Activated T-helper 2 cell treated with anti-CD3 and anti-CD28 coated beads, Interferon-gamma antibody, Interleukin-2, Interleukin-4, amounts not matched to agents 10 μg/mL and 5 μg/mL and 100 μg/mL, durations not matched to agents 14 hours and 24 hours and 36 hours (primary cell): ENCODE measurements at regions not wholly inside any gene's neighbourhood (a gene's known extent, or its start where the extent isn't known, plus 50 kb on each side); places are given as distances from the start of the nearest gene placed in this dataset.
"Not testable (repeated sequence)": the region's sequence is repeated elsewhere in the genome, so short reads cannot be mapped to it uniquely, and the experiment has no call there.

ENCODE experiments used
- DNase-seq: peaks from one replicate; pipeline ENCODE4 v3.0.0; 2021; ENCODE audit warnings: low spot score
- H3K27ac Mint-ChIP-seq: one replicate; pipeline ENCODE4 v1.8.0; 2021; ENCODE audit warnings: mixed read lengths
- H3K27me3 Mint-ChIP-seq: one replicate; pipeline ENCODE4 v1.8.0; 2021; ENCODE audit warnings: low read depth, mixed read lengths
- H3K36me3 Mint-ChIP-seq: one replicate; pipeline ENCODE4 v1.8.0; 2021; ENCODE audit warnings: low read depth, mixed read lengths
- H3K4me1 Mint-ChIP-seq: one replicate; pipeline ENCODE4 v1.8.0; 2021; ENCODE audit warnings: low read depth, mixed read lengths
- H3K4me3 Mint-ChIP-seq: one replicate; pipeline ENCODE4 v1.8.0; 2021; ENCODE audit warnings: low read depth, mild to moderate bottlenecking, moderate library complexity, mixed read lengths
- H3K9me3 Mint-ChIP-seq: one replicate; pipeline ENCODE4 v1.8.0; 2021; ENCODE audit warnings: mixed read lengths
- intact Hi-C: fragments of 100-400 bp; cut with micrococcal nuclease; formaldehyde crosslinking; loops from one replicate; pipeline ENCODE4 v1.15.1; 2023

DNA sequence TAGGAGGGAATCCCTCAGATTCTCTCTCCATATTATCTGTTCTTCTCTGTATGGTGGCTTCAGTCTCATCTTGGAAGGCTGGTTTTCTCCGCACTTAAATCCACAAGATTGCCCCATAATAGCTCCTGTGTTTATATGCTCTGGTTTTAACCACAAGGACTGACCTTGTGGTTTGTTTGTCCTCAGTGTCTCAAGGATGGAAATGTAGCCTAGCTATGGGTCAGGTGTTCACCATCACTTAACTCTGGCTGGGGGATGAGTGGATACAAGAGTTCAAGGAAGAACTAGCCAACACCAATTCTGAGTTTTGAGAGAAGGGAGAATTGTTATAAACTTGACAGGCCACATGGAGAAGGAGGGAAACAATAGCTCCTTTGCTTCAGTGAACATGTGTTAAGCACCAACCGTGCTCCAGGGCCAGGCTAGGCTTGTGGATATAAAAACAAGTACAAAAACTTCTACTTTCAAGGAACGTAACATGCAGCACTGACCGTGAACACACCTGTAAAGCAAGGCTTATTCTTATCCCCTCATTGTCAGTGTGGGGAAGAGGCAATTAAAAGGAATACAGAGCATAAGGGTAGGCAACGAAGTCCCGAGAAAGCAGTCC, 75.6 kb upstream of the VLDLR start:
- Mint-ChIP-seq H3K4me3 (no peak overlapping the region), H3K36me3 (no peaks in the 10 kb centered on the region), H3K9me3 (no peaks in the 10 kb centered on the region), H3K27ac (no peak overlapping the region), H3K4me1 (no peaks in the 10 kb centered on the region), H3K27me3 (no peaks in the 10 kb centered on the region)
- DNase-seq = no peak
- intact Hi-C loops = no loop called here

DNA sequence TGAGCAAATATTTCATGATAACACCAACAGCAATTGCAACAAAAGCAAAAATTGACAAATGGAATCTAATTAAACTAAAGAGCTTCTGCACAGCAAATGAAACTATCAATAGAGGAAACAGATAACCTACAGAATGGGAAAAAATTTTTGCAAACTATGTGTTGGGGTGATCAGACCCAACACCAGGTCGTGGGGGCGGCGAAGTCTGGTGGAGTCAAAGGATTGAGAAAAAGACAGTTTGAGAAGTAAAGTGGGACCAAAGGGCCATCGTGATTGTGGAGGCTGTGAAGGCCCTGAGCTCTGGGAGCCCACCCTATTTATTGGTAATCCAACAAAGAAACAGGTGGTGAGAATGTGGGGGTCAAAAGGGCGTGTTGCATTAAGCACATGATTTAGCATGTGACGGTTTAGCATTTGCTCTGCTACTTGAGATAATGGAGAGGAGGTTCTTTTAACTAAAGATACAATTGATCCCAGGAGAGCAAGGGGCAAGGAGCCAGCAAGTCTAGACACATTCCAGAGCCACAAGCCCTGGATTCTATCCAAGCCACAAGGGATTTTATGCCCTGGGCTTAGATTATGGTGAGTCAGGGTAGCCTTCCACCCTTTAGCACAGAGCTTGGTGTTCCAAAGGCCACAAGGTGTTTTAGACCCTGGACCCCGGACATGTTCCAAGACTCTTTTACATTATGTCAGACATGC, 65.5 kb upstream of the VLDLR start:
- H3K27ac Mint-ChIP-seq, H3K4me1 Mint-ChIP-seq, H3K36me3 Mint-ChIP-seq, H3K27me3 Mint-ChIP-seq, H3K9me3 Mint-ChIP-seq, intact Hi-C loops, H3K4me3 Mint-ChIP-seq, DNase-seq: not testable (repeated sequence)

DNA sequence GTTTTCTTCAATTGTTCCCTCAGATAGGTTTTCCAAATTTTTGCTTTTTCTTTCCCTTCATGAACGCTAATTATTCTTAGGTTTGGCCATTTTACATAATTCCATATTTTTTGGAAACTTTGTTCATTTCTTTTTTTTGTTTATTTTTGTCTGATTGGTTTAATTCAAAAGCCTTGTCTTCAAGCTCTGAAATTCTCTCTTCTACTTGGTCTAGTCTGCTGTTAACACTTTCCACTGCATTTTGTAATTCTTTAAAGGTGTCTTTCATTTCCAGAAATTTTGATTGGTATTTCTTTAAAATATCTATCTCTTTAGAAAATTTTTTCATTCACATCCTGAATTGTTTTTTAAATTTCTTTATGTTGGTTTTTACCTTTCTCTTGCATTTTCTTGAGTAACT, 63.9 kb upstream of the VLDLR start:
- no peak for DNase-seq
- Mint-ChIP-seq H3K9me3 (peaks cover 5% of the 10 kb centered on the region), H3K4me1 (no peaks in the 10 kb centered on the region), H3K27me3 (no peaks in the 10 kb centered on the region), H3K36me3 (no peaks in the 10 kb centered on the region), H3K4me3 (no peak overlapping the region), H3K27ac (no peak overlapping the region)
- intact Hi-C loops = no loop called here

DNA sequence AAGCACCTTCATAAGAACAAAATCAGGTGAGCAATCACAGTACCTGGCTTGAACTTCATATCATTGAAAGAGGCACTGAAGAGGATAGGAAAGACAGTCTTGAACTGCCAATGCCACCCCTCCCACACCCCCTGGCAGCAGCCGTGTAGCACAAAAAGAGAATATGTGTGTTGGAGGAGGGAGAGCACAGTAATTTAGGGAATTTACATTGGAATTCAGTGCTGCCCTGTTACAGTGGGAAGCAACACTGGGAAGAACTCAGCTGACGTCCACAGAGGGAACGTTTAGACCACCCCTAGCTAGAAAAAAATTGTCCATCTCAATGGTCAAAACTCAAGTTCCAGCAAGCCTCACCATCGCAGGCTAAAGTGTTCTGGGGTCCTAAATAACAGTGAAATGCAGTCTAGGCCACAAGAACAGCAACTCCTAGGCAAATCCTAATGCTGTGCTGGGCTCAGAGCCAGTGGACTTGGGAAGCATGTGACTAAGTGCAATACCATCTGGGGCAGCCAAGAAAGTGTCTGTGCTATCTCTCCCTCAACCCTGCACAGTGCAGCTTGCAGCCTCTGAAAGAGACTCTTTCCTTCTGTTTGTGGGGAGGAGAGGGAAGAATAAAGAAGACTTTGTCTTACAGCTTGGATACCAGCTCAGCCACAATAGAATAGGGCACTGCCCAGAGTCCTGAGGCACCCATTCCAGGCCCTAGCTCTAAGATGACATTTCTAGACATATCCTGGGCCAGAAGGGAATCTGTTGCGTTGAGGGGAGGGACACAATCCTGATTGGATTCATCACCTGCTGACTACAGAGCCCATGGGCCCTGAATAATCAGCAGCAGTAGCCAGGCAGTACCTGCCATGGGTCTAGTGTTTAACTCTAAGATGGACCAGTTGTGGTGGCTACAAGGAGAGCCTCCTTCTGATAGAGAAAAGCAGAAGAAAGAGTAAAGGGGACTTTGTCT, 62.1 kb upstream of the VLDLR start:
- Mint-ChIP-seq H3K36me3 (no peaks in the 10 kb centered on the region), H3K27me3 (no peaks in the 10 kb centered on the region), H3K4me1 (no peaks in the 10 kb centered on the region), H3K27ac (no peak overlapping the region), H3K9me3 (peaks cover 5% of the 10 kb centered on the region), H3K4me3 (no peak overlapping the region)
- DNase-seq = no peak
- intact Hi-C loops = no loop called here

DNA sequence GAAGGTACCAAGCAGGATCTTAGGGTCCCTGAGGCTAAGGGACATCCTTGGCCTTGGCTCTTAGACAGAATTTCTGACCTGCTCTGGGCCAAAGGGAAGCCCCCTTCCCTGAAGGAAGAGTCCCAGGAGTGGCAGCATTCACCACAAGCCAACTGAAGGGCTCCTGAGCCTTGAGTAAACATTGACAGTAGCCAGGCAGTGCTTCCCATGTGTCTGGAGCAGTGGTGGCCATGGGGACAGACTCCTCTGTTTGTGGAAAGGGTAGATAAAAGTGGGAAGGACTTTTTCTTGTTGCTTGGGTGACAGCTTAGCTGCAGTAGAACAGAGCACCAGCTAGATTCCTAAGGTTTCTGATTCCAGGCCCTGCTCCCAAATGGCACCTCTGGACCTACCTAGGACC, 61.4 kb upstream of the VLDLR start:
- Mint-ChIP-seq H3K9me3 (peaks cover 5% of the 10 kb centered on the region), H3K4me1 (no peaks in the 10 kb centered on the region), H3K4me3 (no peak overlapping the region), H3K36me3 (no peaks in the 10 kb centered on the region), H3K27ac (no peak overlapping the region), H3K27me3 (no peaks in the 10 kb centered on the region)
- no peak for DNase-seq
- intact Hi-C loops = no loop called here

DNA sequence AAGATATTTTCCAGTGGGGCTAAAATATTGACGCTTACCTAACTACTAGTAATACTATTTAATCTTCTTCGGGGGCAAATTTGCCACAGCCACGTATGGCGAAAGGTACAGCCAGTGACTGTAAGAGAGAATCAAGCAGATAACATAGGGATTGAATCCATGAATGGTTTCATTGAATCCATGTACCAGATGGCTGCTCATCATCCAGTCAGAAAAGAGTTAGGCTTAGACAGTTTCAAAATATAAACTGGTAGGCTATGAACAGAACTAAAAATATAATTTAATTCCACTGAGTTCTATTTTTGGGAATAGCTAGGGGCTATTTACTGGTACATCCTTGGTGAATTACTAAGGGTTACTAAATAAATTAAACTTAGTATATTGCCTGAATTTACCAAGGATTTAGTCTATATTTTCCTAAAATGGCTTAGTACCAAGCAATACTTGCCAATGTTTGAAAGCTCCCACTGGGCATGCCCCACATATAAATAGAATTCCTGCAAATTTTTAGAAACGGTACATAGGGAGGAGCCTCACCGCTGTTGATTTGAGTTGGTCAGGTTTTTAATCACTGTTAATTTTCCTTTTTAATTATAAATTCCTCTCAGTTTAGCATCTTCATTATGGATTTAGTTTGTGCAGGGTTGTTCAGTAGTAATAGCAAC, 55.8 kb upstream of the VLDLR start:
- no peaks in the 10 kb centered on the region for H3K36me3 Mint-ChIP-seq
- DNase-seq = no peak
- no peak overlapping the region for H3K4me3 Mint-ChIP-seq
- no peaks in the 10 kb centered on the region for H3K27me3 Mint-ChIP-seq
- intact Hi-C loops = no loop called here
- no peaks in the 10 kb centered on the region for H3K9me3 Mint-ChIP-seq
- no peak overlapping the region for H3K27ac Mint-ChIP-seq
- no peaks in the 10 kb centered on the region for H3K4me1 Mint-ChIP-seq

DNA sequence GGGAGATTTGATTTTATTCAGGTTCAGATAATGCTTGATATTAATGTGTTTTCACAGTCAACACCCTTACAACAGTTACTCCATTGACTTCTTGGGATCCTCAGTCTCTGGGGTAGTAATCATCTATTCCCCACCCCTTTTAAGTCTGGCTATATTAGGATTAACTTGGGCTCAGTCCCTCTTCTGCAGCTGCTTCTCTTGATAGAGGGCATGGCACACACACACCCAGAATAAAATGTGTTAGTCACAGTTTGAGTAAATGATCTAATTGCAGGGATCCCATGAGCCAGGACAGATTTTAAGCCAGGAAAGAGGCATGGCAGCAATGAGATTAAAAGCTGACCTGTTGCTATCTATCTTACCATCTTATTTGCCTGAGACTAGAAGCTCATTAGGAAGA, 53.7 kb upstream of the VLDLR start:
- H3K27me3 Mint-ChIP-seq = no peaks in the 10 kb centered on the region
- no peaks in the 10 kb centered on the region for H3K4me1 Mint-ChIP-seq
- DNase-seq = no peak
- intact Hi-C loops = no loop called here
- H3K9me3 Mint-ChIP-seq = no peaks in the 10 kb centered on the region
- no peak overlapping the region for H3K27ac Mint-ChIP-seq
- no peaks in the 10 kb centered on the region for H3K36me3 Mint-ChIP-seq
- no peak overlapping the region for H3K4me3 Mint-ChIP-seq

DNA sequence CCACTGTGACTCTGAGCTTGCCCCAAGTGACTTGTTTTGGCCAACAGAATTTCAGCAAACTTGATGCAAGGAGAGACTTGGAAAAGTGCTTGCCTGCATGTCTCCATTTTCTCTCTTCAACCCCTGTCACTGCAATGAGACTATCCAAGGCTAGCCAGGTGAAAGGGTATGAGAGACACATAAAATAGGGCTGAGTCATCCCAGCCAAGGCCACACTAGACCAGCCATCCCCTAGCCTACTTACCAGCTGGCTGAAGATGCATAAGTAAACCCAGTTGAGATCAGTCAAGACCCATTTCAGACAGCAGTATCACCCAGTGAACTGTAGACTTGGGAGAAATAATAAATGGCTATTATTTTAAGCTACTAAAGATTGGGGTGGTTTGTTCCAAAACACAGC, 52.9 kb upstream of the VLDLR start:
- Mint-ChIP-seq H3K4me3 (no peak overlapping the region), H3K27me3 (no peaks in the 10 kb centered on the region), H3K27ac (no peak overlapping the region), H3K36me3 (no peaks in the 10 kb centered on the region), H3K4me1 (no peaks in the 10 kb centered on the region), H3K9me3 (no peaks in the 10 kb centered on the region)
- intact Hi-C loops = no loop called here
- DNase-seq = no peak

DNA sequence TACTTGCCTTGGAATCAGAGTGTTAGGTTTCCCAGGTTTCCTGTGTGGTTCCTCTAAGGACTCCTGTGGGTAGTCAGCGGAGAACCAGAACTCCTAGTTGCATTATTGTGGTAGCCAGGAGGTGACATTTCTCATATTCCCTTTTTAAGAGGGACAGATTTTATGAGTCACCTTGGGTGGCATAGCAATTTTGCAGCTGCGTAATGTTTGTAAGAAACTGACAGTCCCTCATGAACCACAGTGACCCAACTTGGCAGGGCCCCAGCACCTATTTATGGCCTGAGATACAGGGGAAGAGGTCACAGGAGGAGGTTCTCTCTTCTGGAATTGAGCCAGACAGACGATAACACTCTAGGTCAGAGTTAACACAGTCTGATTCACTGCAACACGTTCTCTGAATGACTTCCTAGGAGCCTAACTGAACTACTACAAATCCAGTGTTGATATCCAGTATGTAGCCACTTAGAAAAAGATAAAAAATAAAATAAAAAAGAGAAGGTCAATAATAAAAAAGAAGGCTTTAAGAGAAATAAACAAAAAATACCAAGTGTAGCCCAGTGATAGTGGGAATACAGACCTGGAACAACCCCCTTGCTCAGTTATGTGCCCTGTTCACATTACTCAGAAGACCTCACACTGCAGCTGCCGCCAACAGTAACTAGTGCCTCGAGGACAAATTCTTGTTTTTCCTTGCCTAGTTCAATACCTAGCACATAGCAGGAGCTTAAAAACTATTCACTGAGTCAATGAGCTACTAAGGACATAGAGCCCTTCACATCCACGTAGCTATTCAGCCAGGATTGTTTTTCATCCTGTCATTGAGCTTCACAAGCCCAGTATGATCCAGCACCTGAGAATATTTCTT, 50.7 kb upstream of the VLDLR start:
- Mint-ChIP-seq H3K27me3 (no peaks in the 10 kb centered on the region), H3K4me3 (no peak overlapping the region), H3K4me1 (no peaks in the 10 kb centered on the region), H3K36me3 (no peaks in the 10 kb centered on the region), H3K27ac (no peak overlapping the region), H3K9me3 (no peaks in the 10 kb centered on the region)
- DNase-seq = no peak
- intact Hi-C loops = no loop called here
